ENCODE measurements at regions not wholly inside any gene's neighbourhood (a gene's known extent, or its start where the extent isn't known, plus 50 kb on each side); places are given as distances from the start of the nearest gene placed in this dataset.

- no peak for TF ChIP-seq CTCF (conservative IDR thresholded peaks at IDR 0.05; ENCODE audit: low read length)
- no peak for TF ChIP-seq EZH2phosphoT487 (IDR thresholded peaks at IDR 0.05; ENCODE audit: borderline replicate concordance, low read depth, low read length)
These were observed 103.8 kb downstream of the CYP26A1 start for GRCh38 chr10:93177511-93177910.

All from OCI-LY7 (cell line).